IMR-90 (cell line): ENCODE measurements at regions not wholly inside any gene's neighbourhood (a gene's known extent, or its start where the extent isn't known, plus 50 kb on each side); places are given as distances from the start of the nearest gene placed in this dataset.

Experiments
- ATAC-seq: fragments of 200-7000 bp; cut with Tn5 transposase; 2 replicates; pipeline ENCODE4 v1.9.1; 2020; ENCODE audit warnings: low read depth, mild to moderate bottlenecking, moderate library complexity
- BruUV-seq: library from RNA; stranded (reverse); fragments of 400-500 nt; replicated peaks from 2 replicates; lab custom pipeline; 2021; lab: Mats Ljungman, UMichigan
- CTCF ChIA-PET: fragments of 300-600 bp; formaldehyde crosslinking; extraction: SDS; loops from one replicate; lab custom pipeline; 2021; ENCODE audit warnings: antibody characterized with exemption; lab: Yijun Ruan, JAX
- POLR2A ChIA-PET: fragments of 300-600 bp; sonication (Branson Sonifier 250); formaldehyde crosslinking; loops from one replicate; lab custom pipeline; 2022; ENCODE audit warnings: antibody characterized with exemption; ENCODE audit not compliant: unreplicated experiment; lab: Charles Lee
- DNase-seq: peaks from one replicate; pipeline ENCODE4 v3.0.0; 2013
- H2AFZ ChIP-seq: replicated peaks from 2 replicates; pipeline ENCODE3; 2013; ENCODE audit warnings: low read length, mild to moderate bottlenecking; ENCODE audit not compliant: poor library complexity
- H2AK5ac ChIP-seq: 2 replicates; pipeline ENCODE4 v1.6.1; 2013; ENCODE audit warnings: low read depth, low read length, inconsistent platforms
- H2AK9ac ChIP-seq: replicated peaks from 2 replicates; pipeline ENCODE3; 2013; ENCODE audit warnings: mild to moderate bottlenecking, low read depth, low read length, moderate library complexity; ENCODE audit not compliant: poor library complexity
- H2BK120ac ChIP-seq: 2 replicates; pipeline ENCODE4 v1.6.1; 2013; ENCODE audit warnings: low read depth, low read length, inconsistent platforms
- H2BK15ac ChIP-seq: 3 replicates; pipeline ENCODE4 v1.6.1; 2013; ENCODE audit warnings: low read depth, low read length, inconsistent platforms
- H2BK20ac ChIP-seq: 2 replicates; pipeline ENCODE4 v1.6.1; 2013; ENCODE audit warnings: low read depth, mild to moderate bottlenecking, inconsistent platforms, low read length, moderate library complexity
- H2BK5ac ChIP-seq: 2 replicates; pipeline ENCODE4 v1.6.1; 2013; ENCODE audit warnings: mild to moderate bottlenecking, low read depth, low read length, inconsistent platforms; ENCODE audit not compliant: poor library complexity, severe bottlenecking
- H3K14ac ChIP-seq: replicated peaks from 2 replicates; pipeline ENCODE4 v1.6.1; 2013; ENCODE audit warnings: low read depth, low read length, inconsistent platforms
- H3K18ac ChIP-seq: 2 replicates; pipeline ENCODE4 v1.6.1; 2013; ENCODE audit warnings: low read depth, low read length, control low read depth
- H3K23ac ChIP-seq: 2 replicates; pipeline ENCODE4 v1.6.1; 2013; ENCODE audit warnings: low read depth, low read length, inconsistent platforms
- H3K27ac ChIP-seq: 2 replicates; pipeline ENCODE4 v1.5.1; 2013; ENCODE audit warnings: mild to moderate bottlenecking, control low read depth, low read length; ENCODE audit not compliant: insufficient read depth
- H3K27me3 ChIP-seq: 2 replicates; pipeline ENCODE4 v1.6.1; 2013; ENCODE audit warnings: low read length; ENCODE audit not compliant: control insufficient read depth, insufficient read depth
- H3K36me3 ChIP-seq: 2 replicates; pipeline ENCODE4 v1.6.1; 2013; ENCODE audit warnings: low read length, mixed read lengths; ENCODE audit not compliant: control insufficient read depth, insufficient read depth
- H3K4ac ChIP-seq: 2 replicates; pipeline ENCODE4 v1.6.1; 2013; ENCODE audit warnings: low read depth, low read length, inconsistent platforms
- H3K4me1 ChIP-seq: 2 replicates; pipeline ENCODE4 v1.6.1; 2013; ENCODE audit warnings: low read length, mixed read lengths; ENCODE audit not compliant: control insufficient read depth, insufficient read depth
- H3K4me2 ChIP-seq: 2 replicates; pipeline ENCODE4 v1.6.1; 2013; ENCODE audit warnings: low read depth, mild to moderate bottlenecking, control low read depth, low read length, moderate library complexity
- H3K4me3 ChIP-seq: 2 replicates; pipeline ENCODE4 v1.5.1; 2013; ENCODE audit warnings: low read depth, mild to moderate bottlenecking, control low read depth, low read length, moderate library complexity; ENCODE audit not compliant: insufficient read depth
- H3K56ac ChIP-seq: 2 replicates; pipeline ENCODE4 v1.6.1; 2013; ENCODE audit warnings: low read length, inconsistent platforms; ENCODE audit not compliant: insufficient read depth; ENCODE audit errors: extremely low read depth
- H3K79me1 ChIP-seq, 2 experiments: 2 replicates each; pipeline ENCODE4 v1.6.1; 2013; ENCODE audit warnings: low read length in 2 of 2, inconsistent platforms in 1 of 2, low read depth in 1 of 2
- H3K9ac ChIP-seq: 2 replicates; pipeline ENCODE4 v1.6.1; 2013; ENCODE audit warnings: low read depth, low read length, control low read depth
- H3K9me1 ChIP-seq: 2 replicates; pipeline ENCODE4 v1.6.1; 2013; ENCODE audit warnings: low read length, inconsistent platforms; ENCODE audit not compliant: insufficient read depth
- H3K9me3 ChIP-seq: 2 replicates; pipeline ENCODE4 v1.6.1; 2013; ENCODE audit warnings: low read length; ENCODE audit not compliant: control insufficient read depth, insufficient read depth
- H4K20me1 ChIP-seq: 2 replicates; pipeline ENCODE4 v1.6.1; 2013; ENCODE audit warnings: low read length, inconsistent platforms; ENCODE audit not compliant: insufficient read depth
- H4K5ac ChIP-seq: 2 replicates; pipeline ENCODE4 v1.6.1; 2013; ENCODE audit warnings: mild to moderate bottlenecking, low read depth, low read length, control low read depth
- H4K8ac ChIP-seq, 2 experiments: 2 replicates each; pipeline ENCODE4 v1.6.1; 2013; ENCODE audit warnings: low read depth in 2 of 2, low read length in 2 of 2, control low read depth in 1 of 2, inconsistent platforms in 1 of 2
- H4K91ac ChIP-seq: 2 replicates; pipeline ENCODE4 v1.6.1; 2013; ENCODE audit warnings: low read depth, low read length, inconsistent platforms; ENCODE audit not compliant: insufficient read depth
- BHLHE40 ChIP-seq: fragments of 150-350 bp; IDR thresholded peaks from 2 replicates; pipeline ENCODE4 v1.6.1; 2016; ENCODE audit warnings: mild to moderate bottlenecking, low read depth, low read length
- ELK1 ChIP-seq: fragments of 150-350 bp; IDR thresholded peaks from 2 replicates; pipeline ENCODE4 v1.6.1; 2016; ENCODE audit warnings: low read depth, mild to moderate bottlenecking, low read length, moderate library complexity, borderline replicate concordance
- MAFK ChIP-seq: IDR thresholded peaks from 2 replicates; pipeline ENCODE4 v1.6.1; 2012; ENCODE audit warnings: low read depth, low read length, improper control_type of control experiment
- MAZ ChIP-seq: IDR thresholded peaks from 2 replicates; pipeline ENCODE4 v1.6.1; 2012; ENCODE audit warnings: low read depth, mild to moderate bottlenecking, low read length, improper control_type of control experiment, moderate library complexity, borderline replicate concordance
- RAD21 ChIP-seq: IDR thresholded peaks from 2 replicates; pipeline ENCODE4 v1.6.1; 2012; ENCODE audit warnings: low read length, improper control_type of control experiment
- RCOR1 ChIP-seq: IDR thresholded peaks from 2 replicates; pipeline ENCODE4 v1.6.1; 2012; ENCODE audit warnings: mild to moderate bottlenecking, low read length, improper control_type of control experiment; ENCODE audit not compliant: insufficient replicate concordance
- SMC3 ChIP-seq: fragments of 150-350 bp; IDR thresholded peaks from 2 replicates; pipeline ENCODE4 v1.6.1; 2016; ENCODE audit warnings: low read depth, mild to moderate bottlenecking, antibody characterized with exemption, low read length, moderate library complexity
- WGBS, 2 experiments: methylation state at CpG; one replicate each; pipeline versions ENCODE4 v1.1.5 to v1.1.7; 2013; ENCODE audit warnings: missing lambda C conversion rate in 2 of 2; ENCODE audit not compliant: insufficient read length in 1 of 2; ENCODE audit errors: extremely low coverage in 2 of 2; 5-methylcytosine and 5-hydroxymethylcytosine counted together
- dilution Hi-C: fragments of 300-500 bp; cut with HindIII; formaldehyde crosslinking; loops from one replicate; pipeline ENCODE4 v1.14.3; 2018; ENCODE audit warnings: low sequenced_read_pairs; ENCODE audit not compliant: unreplicated experiment
- in situ Hi-C: fragments of 300-500 bp; cut with MboI; formaldehyde crosslinking; loops from 3 replicates; pipeline ENCODE4 v1.14.3; 2019; ENCODE audit warnings: low sequenced_read_pairs, inconsistent platforms, mixed read lengths
- intact Hi-C: fragments of 100-400 bp; cut with micrococcal nuclease; formaldehyde crosslinking; loops from 2 replicates; pipeline ENCODE4 v1.10.0; 2022

- CTCF ChIA-PET, result interaction anchor here (0.5 kb wide), 1 partner anchor 136 kb away, joined by 3 read pairs; no protein-coding TSS in a partner anchor
Observed at GRCh38 chr15:73000293-73000692, 52.0 kb upstream of the NEO1 start.

More at GRCh38 chr15:73000293-73000692, 52.0 kb upstream of the NEO1 start:
- Histone ChIP-seq H2BK20ac (peak overlapping the region; percentile 41), H3K23ac (0 out of 2 replicates have a peak overlapping the region, but pooled peaks have one; percentile 0), H2AFZ (no peak overlapping the region), H3K4me3 (no peak overlapping the region), H3K4me2 (no peak overlapping the region), H3K27me3 (no peaks in the 10 kb centered on the region), H4K91ac (no peak overlapping the region), H3K4me1 (peaks cover 1% of the 10 kb centered on the region; the same call in 1 of the 2 replicates), H3K4ac (no peak overlapping the region), H3K27ac (no peak overlapping the region), H3K9ac (no peak overlapping the region), H3K14ac (0 out of 2 replicates have a peak overlapping the region, but pooled peaks have one; percentile 25), H3K18ac (peak overlapping the region; percentile 31; the same call in 1 of the 2 replicates), H2AK9ac (no peak overlapping the region), H4K8ac (no peak overlapping the region), H2AK5ac (no peak overlapping the region; the same call in 1 of the 2 replicates), H3K36me3 (no peaks in the 10 kb centered on the region), H3K9me1 (peaks cover 3% of the 10 kb centered on the region), H3K79me1 (no peaks in the 10 kb centered on the region), H2BK5ac (no peak overlapping the region), H3K9me3 (no peaks in the 10 kb centered on the region), H3K56ac (no peak overlapping the region), H2BK15ac (peak overlapping the region; percentile 46; the same call in 1 of the 3 replicates), H4K20me1 (no peaks in the 10 kb centered on the region), H2BK120ac (peak overlapping the region; percentile 66), H4K5ac (no peak overlapping the region; the same call in 1 of the 2 replicates)
- BruUV-seq, result no TSS peak
- TF ChIP-seq SMC3 (no peak), RCOR1 (no peak), MAZ (no peak), RAD21 (no peak), BHLHE40 (no peak), ELK1 (no peak), MAFK (no peak)
- 62% methylated on average over 2 of the region's 4 CpGs; no CpG with 5 or more reads in 1 of the 2 experiments for WGBS, 2 experiments
- dilution Hi-C loops, result no loop called here
- intact Hi-C loops, result loop anchor here (5.0 kb wide), 1 partner anchor 52 kb away; the partner anchor contains the start of gene NEO1
- in situ Hi-C loops, result no loop called here
- POLR2A ChIA-PET, result no interaction called here
- ATAC-seq, result no peak
- no peak for DNase-seq
